ENCODE measurements at regions not wholly inside any gene's neighbourhood (a gene's known extent, or its start where the extent isn't known, plus 50 kb on each side); places are given as distances from the start of the nearest gene placed in this dataset.

DNA sequence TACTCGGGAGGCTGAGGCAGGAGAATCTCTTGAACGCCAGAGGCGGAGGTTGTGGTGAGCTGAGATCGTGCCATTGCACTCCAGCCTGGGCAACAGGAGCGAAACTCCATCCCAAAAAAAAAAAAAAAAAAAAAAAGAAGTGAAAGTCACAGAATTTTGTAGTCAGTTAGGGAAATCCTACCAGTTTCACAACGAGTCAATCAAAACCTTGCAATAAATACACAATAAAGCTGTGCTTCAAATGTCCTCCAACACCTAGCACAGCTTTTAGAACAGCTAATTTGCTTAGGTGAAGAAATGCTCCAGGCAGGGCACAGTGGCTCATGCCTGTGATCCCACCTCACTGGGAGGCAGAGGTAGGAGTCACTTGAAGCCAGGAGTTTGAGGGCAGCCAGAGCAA lies 112.8 kb upstream of the ATF7IP start:
- DNase-seq = no peak

DNA sequence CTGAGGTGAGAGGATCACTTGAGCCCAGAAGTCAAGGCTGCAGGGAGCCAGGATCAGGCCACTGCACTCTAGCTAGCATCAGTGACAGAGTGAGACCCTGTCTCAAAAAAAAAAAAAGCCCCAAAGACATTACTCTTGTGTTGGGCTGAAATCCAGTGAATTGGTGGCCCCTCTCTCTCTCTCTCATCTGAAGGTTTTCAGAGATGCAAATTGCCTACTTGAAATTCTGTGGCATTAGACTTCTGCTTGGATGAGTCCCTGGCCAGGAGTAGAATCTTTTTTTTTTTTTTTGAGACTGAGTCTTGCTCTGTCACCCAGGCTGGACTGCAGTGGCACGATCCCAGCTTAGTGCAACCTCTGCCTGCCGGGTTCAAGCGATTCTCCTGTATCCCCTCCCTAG lies 112.0 kb upstream of the ATF7IP start:
- DNase-seq = no peak

GRCh38 chr12:14254781-14255180 lies 110.7 kb upstream of the ATF7IP start:
- DNase-seq = no peak

DNA sequence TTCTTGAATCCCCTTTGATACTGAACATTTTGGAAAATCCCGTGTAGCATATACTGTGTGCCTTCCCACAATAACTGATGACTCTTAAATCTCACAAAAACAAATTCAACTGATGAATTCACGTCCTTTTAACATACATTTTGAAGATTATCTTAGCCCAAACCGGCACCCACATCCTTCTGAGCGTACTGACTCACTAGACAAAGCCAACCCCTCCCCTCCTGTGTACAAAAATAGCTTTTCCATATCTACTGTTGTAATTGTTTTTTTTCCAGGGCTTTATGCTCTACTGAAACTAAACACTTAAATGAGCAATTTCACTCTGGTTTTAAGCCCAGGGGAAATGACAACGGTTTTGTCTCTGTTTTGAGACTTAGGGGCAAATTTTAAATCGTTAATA lies 109.4 kb upstream of the ATF7IP start:
- DNase-seq = no peak

DNA sequence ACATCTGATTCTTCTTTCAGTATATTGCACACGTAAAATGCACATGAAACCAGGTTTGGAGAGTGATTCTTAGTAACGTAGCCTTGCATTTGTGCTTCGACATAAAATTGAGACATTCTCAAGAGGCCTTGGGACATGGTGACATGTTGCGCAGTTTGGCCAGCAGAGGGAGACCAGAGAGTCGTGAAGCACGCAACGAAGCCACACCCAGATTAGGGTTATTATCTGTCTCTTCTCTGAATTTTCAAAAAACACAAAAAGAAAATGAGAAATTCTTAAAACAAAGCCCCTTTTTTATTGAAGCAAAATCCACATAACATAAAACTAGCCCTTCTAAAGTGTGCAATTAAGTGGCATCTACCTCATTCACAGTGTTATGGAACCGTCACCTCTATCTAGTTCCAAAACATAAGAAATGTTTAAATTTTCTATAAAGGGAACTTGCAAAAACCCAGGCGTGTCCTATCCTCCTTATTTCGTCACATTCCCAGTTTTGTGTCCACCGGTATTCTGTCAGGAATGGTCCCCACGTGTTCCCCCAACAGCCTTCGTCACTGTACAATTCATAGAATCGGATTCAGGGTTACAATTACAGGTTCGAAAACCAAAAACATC lies 108.8 kb upstream of the ATF7IP start:
- peak; percentile 72 to 85 (median 76) for DNase-seq

- no peak for DNase-seq
Measured at GRCh38 chr12:14257303-14257733, 108.2 kb upstream of the ATF7IP start.

GRCh38 chr12:14257734-14258574 lies 107.5 kb upstream of the ATF7IP start:
- DNase-seq = peak; percentile 95 to 99 (median 98)

DNA sequence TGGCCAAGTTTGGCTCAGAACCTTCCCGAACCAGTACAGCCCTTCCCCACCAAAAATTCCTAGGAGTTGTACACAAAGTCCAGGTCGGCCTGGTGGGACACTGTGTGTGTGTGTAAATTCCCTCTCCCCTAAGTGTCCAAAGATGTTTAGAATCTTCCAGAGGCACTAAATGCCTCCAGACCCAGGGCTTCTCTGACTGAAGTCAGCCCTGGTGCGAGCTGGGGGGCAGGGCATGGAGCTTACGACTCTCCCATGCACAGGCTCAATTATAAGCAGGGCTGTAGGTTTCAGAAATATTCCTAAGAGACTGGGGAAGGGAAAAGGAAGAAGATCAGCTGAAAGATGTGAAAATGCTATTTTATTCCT lies 106.9 kb upstream of the ATF7IP start:
- DNase-seq = peak in 1 of 3 donors; percentile 58

GRCh38 chr12:14259481-14260010 lies 105.9 kb upstream of the ATF7IP start:
- DNase-seq = no peak

DNA sequence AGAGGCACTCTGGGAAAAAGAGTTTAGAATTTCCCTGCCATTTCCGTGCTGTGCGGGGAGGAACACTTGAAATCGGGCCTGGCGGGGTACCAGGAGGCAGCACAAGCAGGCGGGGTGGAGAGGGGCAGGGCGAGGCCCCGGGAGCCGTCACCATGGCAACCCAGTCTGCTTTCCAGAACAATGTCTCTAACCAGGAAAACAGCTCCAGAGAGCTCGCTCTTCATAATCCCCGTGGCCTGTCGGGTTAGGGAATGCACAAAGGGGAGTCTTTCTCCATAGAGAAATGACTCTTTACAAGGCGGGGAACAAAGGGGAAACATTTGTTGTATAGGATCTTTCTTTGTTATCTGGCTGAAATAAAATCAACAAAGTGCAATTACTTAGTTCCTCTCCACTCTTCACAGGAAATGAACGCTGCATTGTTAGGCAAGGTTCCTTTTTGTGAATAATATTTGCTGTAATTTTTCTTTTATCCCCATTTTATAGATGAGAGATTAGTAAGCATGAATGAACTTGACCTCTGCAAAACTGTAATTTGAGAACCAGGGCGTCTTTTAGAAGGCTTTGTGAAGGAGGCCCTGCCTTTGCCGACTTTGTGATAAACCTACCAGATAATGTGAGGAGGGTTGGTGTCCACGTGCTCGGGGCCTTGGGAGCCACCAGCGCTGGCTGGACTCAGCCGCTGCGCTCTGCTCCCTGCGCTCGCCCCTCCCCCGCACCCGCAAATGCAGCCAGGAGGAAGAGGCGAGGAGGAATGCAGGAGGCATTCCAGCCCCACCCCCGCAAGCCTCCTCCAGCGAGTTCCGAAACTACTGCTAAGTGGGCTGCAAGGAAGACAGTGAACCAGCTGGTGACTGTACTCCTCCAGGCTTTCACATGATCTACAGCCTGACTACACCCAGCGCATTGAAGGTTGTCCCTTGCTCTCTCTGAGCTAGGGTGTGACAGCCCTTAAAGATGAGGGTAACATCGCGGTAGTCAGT lies 105.2 kb upstream of the ATF7IP start:
- DNase-seq = peak; percentile 89 to 96 (median 94)

- DNase-seq = no peak
Measured at GRCh38 chr12:14261096-14261495, 104.4 kb upstream of the ATF7IP start.

DNA sequence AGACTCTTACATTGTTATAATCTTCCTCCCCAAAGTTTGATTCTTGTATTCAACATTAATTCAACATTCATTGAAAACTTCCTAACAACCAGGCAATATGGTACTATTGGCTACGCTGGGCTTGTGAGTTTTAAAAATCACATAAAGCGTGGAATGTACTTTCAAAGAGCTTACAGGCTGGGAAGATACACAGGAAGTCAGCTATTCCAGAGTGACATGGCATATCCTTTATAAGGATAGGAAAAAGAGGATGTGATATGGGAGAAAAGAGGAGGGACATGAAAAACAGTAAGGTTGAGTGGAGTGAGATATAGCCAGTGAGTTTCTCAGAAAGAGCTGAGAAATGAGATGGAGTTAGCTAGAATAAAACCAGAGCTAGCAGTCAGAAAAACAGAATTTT lies 103.6 kb upstream of the ATF7IP start:
- no peak for DNase-seq

DNA sequence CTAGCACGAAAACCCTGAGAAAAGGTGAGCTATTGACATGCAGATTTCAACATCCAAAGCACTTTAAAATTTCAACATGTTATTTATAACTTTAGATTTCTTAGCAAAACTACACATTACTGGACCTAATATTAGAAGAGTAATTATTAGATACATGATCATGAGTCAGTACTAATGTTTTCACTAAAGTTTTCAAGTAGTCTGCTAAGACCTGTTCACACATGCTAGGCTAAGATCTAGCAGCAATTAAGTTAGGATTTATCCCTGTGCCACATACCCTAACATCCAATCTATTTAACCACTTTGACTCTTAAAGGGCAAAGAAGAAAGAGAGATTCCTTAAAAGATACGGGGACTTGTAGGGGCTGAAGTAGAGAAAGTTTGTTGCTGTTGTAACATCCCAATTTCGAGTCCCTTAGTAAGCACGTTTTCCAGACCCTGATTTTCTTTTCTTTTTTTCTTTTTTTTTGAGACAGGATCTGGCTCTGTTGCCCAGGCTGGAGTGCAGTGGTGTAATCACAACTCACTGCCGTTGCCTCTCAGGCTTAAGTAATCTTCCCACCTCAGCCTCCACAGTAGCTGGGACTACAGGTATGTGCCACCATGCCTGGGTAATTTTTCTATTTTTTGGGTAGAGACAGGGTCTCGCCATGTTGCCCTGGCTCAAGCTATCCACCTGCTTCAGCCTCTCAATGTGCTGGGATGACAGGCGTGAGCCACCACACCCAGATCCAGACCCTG lies 102.5 kb upstream of the ATF7IP start:
- DNase-seq = no peak

- no peak for DNase-seq
Measured at GRCh38 chr12:14263742-14264141, 101.7 kb upstream of the ATF7IP start.

DNA sequence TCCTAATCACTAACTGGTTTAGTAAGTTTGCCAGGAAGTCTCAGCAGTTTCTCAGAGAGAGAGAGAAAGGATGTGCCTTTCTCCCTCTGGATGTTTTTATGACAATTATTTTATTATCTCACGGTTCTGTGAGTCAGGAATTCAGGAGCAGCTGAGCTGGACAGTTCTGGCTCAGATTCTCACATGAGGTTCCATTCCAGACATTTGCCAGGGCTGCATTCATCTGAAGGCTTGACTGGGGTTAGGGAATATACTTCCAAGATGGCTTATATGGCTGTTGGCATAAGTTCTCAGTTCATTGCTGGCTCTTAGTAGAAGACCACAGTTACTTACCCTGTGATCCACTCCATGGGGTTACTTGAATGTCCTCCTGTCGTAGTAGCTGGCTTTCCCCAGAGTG lies 101.2 kb upstream of the ATF7IP start:
- DNase-seq = no peak

- DNase-seq = no peak
Measured at GRCh38 chr12:14264778-14265177, 100.7 kb upstream of the ATF7IP start.

DNA sequence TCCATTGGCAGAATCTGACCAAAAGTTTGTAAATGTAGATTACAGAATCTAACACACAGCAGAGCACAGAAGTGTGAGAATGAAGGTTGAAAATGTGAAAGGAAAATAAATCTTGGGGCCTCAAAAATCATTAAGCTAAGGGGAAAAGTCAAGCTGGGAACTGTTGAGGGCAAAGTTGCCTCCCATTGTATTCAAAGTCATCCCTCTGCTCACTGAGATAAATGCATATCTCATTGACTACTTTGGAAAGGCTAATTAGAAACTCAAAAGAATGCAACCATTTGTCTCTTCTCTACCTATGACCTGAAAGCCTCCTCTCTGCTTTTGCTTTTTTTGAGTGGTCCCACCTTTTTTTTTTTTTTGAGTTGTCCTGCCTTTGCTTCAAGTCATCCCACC lies 97.4 kb upstream of the ATF7IP start:
- no peak for DNase-seq

GRCh38 chr12:14270392-14270791 lies 95.1 kb upstream of the ATF7IP start:
- DNase-seq = no peak

DNA sequence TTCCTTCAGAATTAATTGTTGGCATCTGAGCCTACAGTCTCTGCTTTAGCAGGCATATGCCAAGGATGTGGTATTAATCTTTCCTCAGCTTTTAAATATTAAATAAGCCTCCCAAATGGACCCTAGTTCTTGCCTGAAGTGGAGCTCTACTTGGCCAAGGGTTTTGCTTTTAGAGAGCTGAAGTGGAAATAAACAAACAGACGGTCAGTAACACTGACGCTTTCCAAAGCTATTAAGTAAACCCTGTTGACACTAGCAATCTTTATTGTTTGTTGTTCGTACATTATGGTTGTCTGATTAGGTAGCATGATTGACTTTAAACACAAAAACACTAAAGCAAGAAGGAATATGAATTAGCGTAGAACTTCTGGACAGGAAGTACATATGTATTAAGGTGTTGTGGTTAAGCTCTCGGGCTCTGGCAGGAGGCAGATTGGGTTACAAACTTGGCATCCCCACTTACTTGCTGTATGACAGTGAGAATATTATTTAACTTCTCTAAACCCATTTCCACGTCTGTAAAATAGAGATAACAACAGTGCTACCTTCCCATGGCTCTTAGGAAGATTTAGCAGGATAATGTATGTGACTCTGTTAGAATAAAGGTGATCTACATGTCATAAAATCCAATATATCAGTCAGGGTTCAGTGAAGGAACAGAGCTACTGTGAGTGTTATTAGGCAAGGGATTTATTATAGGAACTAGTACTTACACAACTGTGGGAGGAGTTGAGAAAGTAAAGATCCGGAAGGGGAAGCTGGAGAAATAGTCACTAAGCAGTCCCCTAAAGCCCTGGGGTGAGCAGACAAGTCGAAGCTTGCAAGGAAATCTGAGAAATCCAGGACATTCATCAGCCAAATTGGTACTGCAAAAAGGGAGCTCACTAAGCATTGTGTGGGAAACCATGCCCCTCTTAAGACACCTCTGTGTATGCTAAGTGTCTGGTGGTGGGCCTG lies 92.2 kb upstream of the ATF7IP start:
- DNase-seq = peak in 1 of 3 donors; percentile 12

GRCh38 chr12:14273913-14274311 lies 91.6 kb upstream of the ATF7IP start:
- DNase-seq = no peak

Data from muscle of back (tissue), 3 donors.